Progenitor cell of endocrine pancreas (in vitro differentiated cells): ENCODE measurements at regions not wholly inside any gene's neighbourhood (a gene's known extent, or its start where the extent isn't known, plus 50 kb on each side); places are given as distances from the start of the nearest gene placed in this dataset.

ENCODE experiments used
- DNase-seq: peaks from one replicate; pipeline ENCODE4 v3.0.0; 2021; ENCODE audit warnings: low spot score; ENCODE audit not compliant: unreplicated experiment
- H3K27ac Mint-ChIP-seq: 2 replicates; pipeline ENCODE4 v1.8.0; 2021; ENCODE audit warnings: mild to moderate bottlenecking, moderate library complexity, mixed read lengths
- H3K27me3 Mint-ChIP-seq: 2 replicates; pipeline ENCODE4 v1.8.0; 2021; ENCODE audit warnings: mixed read lengths
- H3K36me3 Mint-ChIP-seq: 2 replicates; pipeline ENCODE4 v1.8.0; 2022; ENCODE audit warnings: mixed read lengths; ENCODE audit not compliant: insufficient read depth
- H3K4me1 Mint-ChIP-seq: 2 replicates; pipeline ENCODE4 v1.8.0; 2021; ENCODE audit warnings: low read depth, mixed read lengths
- H3K4me3 Mint-ChIP-seq: 2 replicates; pipeline ENCODE4 v1.8.0; 2021; ENCODE audit warnings: low read depth, mild to moderate bottlenecking, moderate library complexity, mixed read lengths
- H3K9me3 Mint-ChIP-seq: 2 replicates; pipeline ENCODE4 v1.8.0; 2021; ENCODE audit warnings: low read depth, mixed read lengths
- TF ChIP-seq, protein P1 (sequence below): fragments of 200-600 bp; sonication (generic); IDR thresholded peaks from one replicate; pipeline ENCODE4 v1.5.0; 2021; ENCODE audit warnings: antibody characterized with exemption, mild to moderate bottlenecking; ENCODE audit not compliant: unreplicated experiment

- Mint-ChIP-seq H3K27me3 (no peaks in the 10 kb centered on the region), H3K9me3 (no peaks in the 10 kb centered on the region), H3K4me3 (no peak overlapping the region), H3K36me3 (no peaks in the 10 kb centered on the region), H3K27ac (no peak overlapping the region), H3K4me1 (no peaks in the 10 kb centered on the region)
- TF ChIP-seq, protein P1, sequence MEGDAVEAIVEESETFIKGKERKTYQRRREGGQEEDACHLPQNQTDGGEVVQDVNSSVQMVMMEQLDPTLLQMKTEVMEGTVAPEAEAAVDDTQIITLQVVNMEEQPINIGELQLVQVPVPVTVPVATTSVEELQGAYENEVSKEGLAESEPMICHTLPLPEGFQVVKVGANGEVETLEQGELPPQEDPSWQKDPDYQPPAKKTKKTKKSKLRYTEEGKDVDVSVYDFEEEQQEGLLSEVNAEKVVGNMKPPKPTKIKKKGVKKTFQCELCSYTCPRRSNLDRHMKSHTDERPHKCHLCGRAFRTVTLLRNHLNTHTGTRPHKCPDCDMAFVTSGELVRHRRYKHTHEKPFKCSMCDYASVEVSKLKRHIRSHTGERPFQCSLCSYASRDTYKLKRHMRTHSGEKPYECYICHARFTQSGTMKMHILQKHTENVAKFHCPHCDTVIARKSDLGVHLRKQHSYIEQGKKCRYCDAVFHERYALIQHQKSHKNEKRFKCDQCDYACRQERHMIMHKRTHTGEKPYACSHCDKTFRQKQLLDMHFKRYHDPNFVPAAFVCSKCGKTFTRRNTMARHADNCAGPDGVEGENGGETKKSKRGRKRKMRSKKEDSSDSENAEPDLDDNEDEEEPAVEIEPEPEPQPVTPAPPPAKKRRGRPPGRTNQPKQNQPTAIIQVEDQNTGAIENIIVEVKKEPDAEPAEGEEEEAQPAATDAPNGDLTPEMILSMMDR, result no peak
- no peak for DNase-seq
Observed at GRCh38 chr13:72639377-72639776, 88.1 kb downstream of the MZT1 start.

- no peaks in the 10 kb centered on the region for H3K36me3 Mint-ChIP-seq
- DNase-seq, result no peak
- H3K4me3 Mint-ChIP-seq, result no peak overlapping the region
- H3K27me3 Mint-ChIP-seq, result no peaks in the 10 kb centered on the region
- TF ChIP-seq, protein P1, result no peak
- H3K4me1 Mint-ChIP-seq, result no peaks in the 10 kb centered on the region
- H3K9me3 Mint-ChIP-seq, result no peaks in the 10 kb centered on the region
- H3K27ac Mint-ChIP-seq, result no peak overlapping the region
Observed at GRCh38 chr13:72638059-72638815, 89.2 kb downstream of the MZT1 start.

DNA sequence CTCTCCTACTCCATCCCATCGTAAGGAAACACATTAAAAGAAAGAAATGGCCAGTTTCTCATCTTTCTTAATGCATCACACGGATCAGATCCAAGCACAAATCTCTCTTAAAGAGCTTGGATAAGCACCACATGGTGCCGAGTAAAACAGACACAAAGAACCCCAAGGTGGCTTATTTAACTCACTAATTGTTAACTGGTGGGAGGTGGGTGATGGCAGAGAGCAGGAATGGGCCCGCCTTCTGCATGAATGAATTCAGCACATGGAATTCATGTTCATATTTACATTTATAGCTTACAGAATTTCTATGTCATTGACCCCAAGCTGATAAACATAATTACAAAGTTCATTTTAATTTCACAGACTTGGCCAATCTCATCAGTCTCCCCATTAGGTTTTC is 89.9 kb downstream of the MZT1 start:
- no peak overlapping the region for H3K4me3 Mint-ChIP-seq
- TF ChIP-seq, protein P1, result no peak
- H3K27ac Mint-ChIP-seq, result no peak overlapping the region
- no peaks in the 10 kb centered on the region for H3K27me3 Mint-ChIP-seq
- DNase-seq, result no peak
- H3K36me3 Mint-ChIP-seq, result no peaks in the 10 kb centered on the region
- H3K4me1 Mint-ChIP-seq, result no peaks in the 10 kb centered on the region
- H3K9me3 Mint-ChIP-seq, result no peaks in the 10 kb centered on the region

- TF ChIP-seq, protein P1, result no peak
- no peaks in the 10 kb centered on the region for H3K36me3 Mint-ChIP-seq
- no peak overlapping the region for H3K4me3 Mint-ChIP-seq
- H3K27me3 Mint-ChIP-seq, result no peaks in the 10 kb centered on the region
- no peak for DNase-seq
- no peak overlapping the region for H3K27ac Mint-ChIP-seq
- peaks cover 16% of the 10 kb centered on the region for H3K9me3 Mint-ChIP-seq
- H3K4me1 Mint-ChIP-seq, result no peaks in the 10 kb centered on the region
Observed at GRCh38 chr13:72634859-72635258, 92.6 kb downstream of the MZT1 start.

GRCh38 chr13:72622546-72622945 is 104.9 kb downstream of the MZT1 start:
- Mint-ChIP-seq H3K36me3 (no peaks in the 10 kb centered on the region), H3K27me3 (no peaks in the 10 kb centered on the region), H3K4me3 (no peak overlapping the region), H3K9me3 (peaks cover 4% of the 10 kb centered on the region), H3K27ac (no peak overlapping the region), H3K4me1 (no peaks in the 10 kb centered on the region)
- TF ChIP-seq, protein P1, result no peak
- no peak for DNase-seq
